OCI-LY7 (cell line): ENCODE measurements at regions not wholly inside any gene's neighbourhood (a gene's known extent, or its start where the extent isn't known, plus 50 kb on each side); places are given as distances from the start of the nearest gene placed in this dataset.

Experiments used
- BruUV-seq: library from RNA; stranded (reverse); fragments of 400-500 nt; replicated peaks from 2 replicates; lab custom pipeline; 2021; lab: Mats Ljungman, UMichigan
- CTCF ChIA-PET: fragments of 300-600 bp; sonication (Branson Sonifier 250); formaldehyde crosslinking; loops from one replicate; lab custom pipeline; 2022; ENCODE audit warnings: antibody characterized with exemption; ENCODE audit not compliant: unreplicated experiment; lab: Charles Lee
- POLR2A ChIA-PET: fragments of 300-600 bp; sonication (Branson Sonifier 250); formaldehyde crosslinking; loops from one replicate; lab custom pipeline; 2022; ENCODE audit warnings: antibody characterized with exemption; lab: Charles Lee
- DNase-seq: peaks from one replicate; pipeline ENCODE4 v3.0.0-alpha.2; 2015; ENCODE audit warnings: low spot score
- H2AFZ ChIP-seq: fragments of 200-600 bp; sonication (generic), shearing (Covaris generic); 2 replicates; pipeline ENCODE4 v1.6.1; 2014; ENCODE audit warnings: mild to moderate bottlenecking, antibody characterized with exemption, low read length, moderate library complexity
- H3K27ac ChIP-seq: fragments of 200-600 bp; sonication (generic); 2 replicates; pipeline ENCODE4 v1.5.1; 2014; ENCODE audit warnings: mixed run types, low read depth, mild to moderate bottlenecking, moderate library complexity, low read length, inconsistent platforms; ENCODE audit not compliant: poor library complexity, severe bottlenecking
- H3K36me3 ChIP-seq: fragments of 200-600 bp; sonication (generic); 2 replicates; pipeline ENCODE4 v1.6.1; 2014; ENCODE audit warnings: mild to moderate bottlenecking, antibody characterized with exemption, low read length, moderate library complexity, mixed read lengths; ENCODE audit not compliant: insufficient read depth
- H3K4me1 ChIP-seq: fragments of 200-600 bp; sonication (generic); 2 replicates; pipeline ENCODE4 v1.5.1; 2014; ENCODE audit warnings: mild to moderate bottlenecking, low read length; ENCODE audit not compliant: insufficient read depth, poor library complexity, severe bottlenecking
- H3K4me2 ChIP-seq: fragments of 200-600 bp; sonication (generic); 2 replicates; pipeline ENCODE4 v1.6.1; 2014; ENCODE audit warnings: mild to moderate bottlenecking, low read length
- H3K4me3 ChIP-seq: fragments of 200-600 bp; sonication (generic); 2 replicates; pipeline ENCODE4 v1.5.1; 2014; ENCODE audit warnings: mild to moderate bottlenecking, low read depth, low read length; ENCODE audit not compliant: poor library complexity, severe bottlenecking
- H3K79me2 ChIP-seq: fragments of 200-600 bp; sonication (generic); 2 replicates; pipeline ENCODE4 v1.6.1; 2016; ENCODE audit warnings: low read depth, mild to moderate bottlenecking, low read length, moderate library complexity, mixed read lengths; ENCODE audit not compliant: insufficient read depth
- H3K9me2 ChIP-seq: fragments of 200-600 bp; sonication (generic); 2 replicates; pipeline ENCODE4 v1.6.1; 2016; ENCODE audit warnings: mild to moderate bottlenecking, low read length, mixed read lengths; ENCODE audit not compliant: insufficient read depth
- H3K9me3 ChIP-seq: fragments of 200-600 bp; sonication (generic); 2 replicates; pipeline ENCODE4 v1.6.1; 2014; ENCODE audit warnings: mild to moderate bottlenecking, mixed run types, low read length, mixed read lengths
- H4K20me1 ChIP-seq: fragments of 200-600 bp; sonication (generic); 2 replicates; pipeline ENCODE4 v1.6.1; 2014; ENCODE audit warnings: mild to moderate bottlenecking, antibody characterized with exemption, low read length, moderate library complexity, mixed read lengths; ENCODE audit not compliant: insufficient read depth
- CTCF ChIP-seq: fragments of 200-600 bp; sonication (generic); conservative IDR thresholded peaks from 2 replicates; pipeline ENCODE4 v1.5.1; 2014; ENCODE audit warnings: mild to moderate bottlenecking, antibody characterized with exemption, low read length, moderate library complexity, mixed read lengths
- EZH2phosphoT487 ChIP-seq: fragments of 200-600 bp; sonication (generic); IDR thresholded peaks from 2 replicates; pipeline ENCODE4 v1.6.1; 2018; ENCODE audit warnings: low read depth, borderline replicate concordance, mild to moderate bottlenecking, mixed run types, antibody characterized with exemption, low read length, moderate library complexity, mixed read lengths
- intact Hi-C: fragments of 100-400 bp; cut with micrococcal nuclease; formaldehyde crosslinking; loops from one replicate; pipeline ENCODE4 v1.10.0; 2022; ENCODE audit not compliant: unreplicated experiment

GRCh38 chr20:23139524-23139923 lies 53.4 kb upstream of the CD93 start:
- no peaks in the 10 kb centered on the region for H4K20me1 ChIP-seq
- no peak overlapping the region for H3K4me2 ChIP-seq
- no peaks in the 10 kb centered on the region for H3K79me2 ChIP-seq
- CTCF ChIA-PET, result interaction anchor here (0.6 kb wide), 1 partner anchor 8 kb away, joined by 3 read pairs; no protein-coding TSS in a partner anchor
- H3K4me1 ChIP-seq, result no peaks in the 10 kb centered on the region
- no peaks in the 10 kb centered on the region for H3K9me2 ChIP-seq
- intact Hi-C loops, result no loop called here
- TF ChIP-seq CTCF (no peak), EZH2phosphoT487 (no peak)
- H2AFZ ChIP-seq, result no peak overlapping the region
- POLR2A ChIA-PET, result no interaction called here
- no peak overlapping the region for H3K4me3 ChIP-seq
- no peaks in the 10 kb centered on the region for H3K36me3 ChIP-seq
- DNase-seq, result no peak
- no peaks in the 10 kb centered on the region for H3K9me3 ChIP-seq
- no TSS peak for BruUV-seq
- no peak overlapping the region for H3K27ac ChIP-seq

- no peaks in the 10 kb centered on the region for H3K9me3 ChIP-seq
- no peak overlapping the region for H3K27ac ChIP-seq
- H3K4me3 ChIP-seq, result no peak overlapping the region
- no peaks in the 10 kb centered on the region for H3K9me2 ChIP-seq
- TF ChIP-seq CTCF (no peak), EZH2phosphoT487 (no peak)
- no peaks in the 10 kb centered on the region for H3K36me3 ChIP-seq
- CTCF ChIA-PET, result interaction anchor here (0.6 kb wide), 2 partner anchors 9 to 13 kb away, joined by 3 read pairs; no protein-coding TSS in a partner anchor
- POLR2A ChIA-PET, result no interaction called here
- BruUV-seq, result no TSS peak
- intact Hi-C loops, result no loop called here
- no peak for DNase-seq
- H3K79me2 ChIP-seq, result no peaks in the 10 kb centered on the region
- H3K4me1 ChIP-seq, result no peaks in the 10 kb centered on the region
- no peak overlapping the region for H3K4me2 ChIP-seq
- no peaks in the 10 kb centered on the region for H4K20me1 ChIP-seq
- H2AFZ ChIP-seq, result no peak overlapping the region
Measured at GRCh38 chr20:23138682-23139081, 52.6 kb upstream of the CD93 start.

- Histone ChIP-seq H3K4me2 (no peak overlapping the region), H3K27ac (no peak overlapping the region), H3K9me3 (no peaks in the 10 kb centered on the region), H2AFZ (no peak overlapping the region), H3K36me3 (no peaks in the 10 kb centered on the region), H4K20me1 (no peaks in the 10 kb centered on the region), H3K9me2 (no peaks in the 10 kb centered on the region), H3K79me2 (no peaks in the 10 kb centered on the region), H3K4me3 (no peak overlapping the region), H3K4me1 (no peaks in the 10 kb centered on the region)
- DNase-seq, result no peak
- no TSS peak for BruUV-seq
- intact Hi-C loops, result no loop called here
- CTCF ChIA-PET, result interaction anchor here (0.6 kb wide), 1 partner anchor 13 kb away, joined by 3 read pairs; no protein-coding TSS in a partner anchor
- TF ChIP-seq CTCF (no peak), EZH2phosphoT487 (no peak)
- POLR2A ChIA-PET, result no interaction called here
Measured at GRCh38 chr20:23138226-23138625, 52.1 kb upstream of the CD93 start.
